Vagina (tissue), 2 donors: ENCODE measurements at regions not wholly inside any gene's neighbourhood (a gene's known extent, or its start where the extent isn't known, plus 50 kb on each side); places are given as distances from the start of the nearest gene placed in this dataset.

Experiments
- CTCF ChIP-seq, 3 experiments: fragments of 450-650 bp in 2 of 3; fragments of 200-600 bp in 1 of 3; sonication (generic) in 1 of 3; IDR thresholded peaks; one replicate each; pipeline ENCODE4 v1.5.1; 2017 to 2019; ENCODE audit warnings: antibody characterized with exemption in 3 of 3, mild to moderate bottlenecking in 2 of 3, moderate library complexity in 2 of 3
- POLR2AphosphoS5 ChIP-seq, 2 donors: sonication (generic); formaldehyde crosslinking; IDR thresholded peaks; one replicate each; pipeline ENCODE4 v1.9.0; 2017; ENCODE audit warnings: antibody characterized with exemption in 2 of 2, mild to moderate bottlenecking in 2 of 2, low read depth in 1 of 2; ENCODE audit not compliant: insufficient read depth in 1 of 2

- TF ChIP-seq CTCF (IDR thresholded peaks at IDR 0.05) (no peak), POLR2AphosphoS5 (IDR thresholded peaks at IDR 0.05; ENCODE audit: insufficient read depth in 1 of 2, low read depth in 1 of 2) (no peak)
Observed at GRCh38 chr21:15966231-15966630, 236.4 kb downstream of the USP25 start.
